ENCODE measurements at regions not wholly inside any gene's neighbourhood (a gene's known extent, or its start where the extent isn't known, plus 50 kb on each side); places are given as distances from the start of the nearest gene placed in this dataset.

DNA sequence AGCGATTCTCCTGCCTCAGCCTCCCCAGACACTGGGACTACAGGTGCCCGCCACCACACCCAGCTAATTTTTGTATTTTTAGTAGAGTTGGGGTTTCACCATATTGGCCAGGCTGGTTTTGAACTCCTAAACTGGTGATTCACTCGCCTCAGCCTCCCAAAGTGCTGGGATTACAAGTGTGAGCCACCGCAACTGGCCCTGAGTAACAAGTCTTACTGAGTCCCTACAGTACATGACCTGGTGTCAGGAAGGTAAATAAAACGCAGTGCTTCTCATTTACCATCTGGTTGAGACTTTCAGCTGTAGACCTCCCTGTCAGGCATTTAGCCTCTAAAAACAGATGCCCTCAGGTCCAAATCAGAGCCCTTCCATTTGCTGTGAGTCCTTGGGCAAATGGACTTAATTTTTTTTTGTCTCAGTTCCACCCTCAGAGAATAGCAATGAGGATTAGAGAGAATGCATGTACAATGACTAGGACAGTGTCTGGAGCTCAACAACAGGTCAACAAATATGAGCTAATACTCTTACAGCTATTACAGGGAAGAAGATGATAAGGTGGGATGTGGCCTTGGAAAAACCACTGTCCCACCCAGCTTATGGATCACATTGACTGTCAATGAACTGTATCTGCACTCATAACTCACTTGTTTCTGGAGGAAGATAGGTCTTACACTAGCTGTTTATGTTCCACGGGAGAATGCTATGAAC is 70.5 kb downstream of the PHLDA1 start:
- TF ChIP-seq NFRKB (IDR thresholded peaks at IDR 0.05) = no peak
- no peak for TF ChIP-seq SP1 (IDR thresholded peaks at IDR 0.05)
- TF ChIP-seq BHLHE40 (IDR thresholded peaks at IDR 0.05; ENCODE audit: borderline replicate concordance) = no peak
